ENCODE measurements at regions not wholly inside any gene's neighbourhood (a gene's known extent, or its start where the extent isn't known, plus 50 kb on each side); places are given as distances from the start of the nearest gene placed in this dataset.

GRCh38 chr7:42617071-42617765, 294.7 kb downstream of the C7orf25 start:
- DNase-seq: no peak

DNA sequence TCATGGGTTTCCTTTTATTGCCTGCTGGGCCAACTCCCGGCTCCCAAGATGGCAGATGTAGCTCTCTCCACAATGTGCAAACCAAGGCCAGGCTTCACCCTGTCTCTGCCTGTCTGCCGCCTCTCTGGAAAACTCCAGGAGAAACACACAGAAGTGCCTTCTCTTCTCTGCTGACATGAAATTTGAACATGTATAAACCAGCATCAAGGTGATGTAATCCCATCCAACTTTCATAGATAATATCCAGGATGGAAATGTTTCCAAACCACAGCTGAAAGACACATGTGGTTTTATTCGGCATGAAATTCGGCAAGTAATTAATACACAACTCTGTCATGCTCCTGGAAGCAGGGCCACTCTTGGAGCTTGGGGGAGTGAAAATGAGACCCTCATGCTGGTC, 297.2 kb downstream of the C7orf25 start:
- DNase-seq: no peak

GRCh38 chr7:42611961-42612360, 299.9 kb downstream of the C7orf25 start:
- no peak for DNase-seq

DNA sequence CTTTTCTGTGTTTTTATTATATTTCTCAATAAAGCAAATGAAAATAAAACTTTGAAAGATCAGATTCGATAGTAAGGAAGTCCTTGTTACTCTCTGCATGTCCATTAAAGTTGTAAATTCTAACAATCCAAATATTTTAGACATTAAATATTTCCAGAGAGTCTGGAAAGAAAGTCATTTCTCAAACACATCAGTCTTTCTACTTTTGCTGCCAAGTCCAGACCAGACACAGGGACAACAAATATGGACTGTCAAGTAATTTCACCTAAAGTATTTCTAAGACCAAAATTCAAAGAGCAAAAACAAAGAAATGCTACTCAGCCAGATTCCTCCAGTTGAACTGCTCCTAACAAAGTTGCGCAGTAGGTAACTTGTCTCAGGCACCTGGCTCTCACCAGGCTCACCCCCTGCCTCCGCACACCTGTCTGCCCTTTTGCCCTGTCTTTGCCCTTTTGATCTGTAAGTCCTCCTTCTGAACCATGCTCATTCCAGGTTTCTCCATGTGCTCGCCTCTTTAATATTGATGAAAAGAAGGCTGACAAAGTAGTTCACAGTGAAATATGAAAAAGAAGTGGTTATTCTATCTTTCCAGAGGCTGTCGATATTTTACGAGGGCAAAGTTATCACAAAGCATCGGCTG, 300.5 kb downstream of the C7orf25 start:
- DNase-seq: no peak

GRCh38 chr7:42606193-42606905, 305.5 kb downstream of the C7orf25 start:
- no peak for DNase-seq

DNA sequence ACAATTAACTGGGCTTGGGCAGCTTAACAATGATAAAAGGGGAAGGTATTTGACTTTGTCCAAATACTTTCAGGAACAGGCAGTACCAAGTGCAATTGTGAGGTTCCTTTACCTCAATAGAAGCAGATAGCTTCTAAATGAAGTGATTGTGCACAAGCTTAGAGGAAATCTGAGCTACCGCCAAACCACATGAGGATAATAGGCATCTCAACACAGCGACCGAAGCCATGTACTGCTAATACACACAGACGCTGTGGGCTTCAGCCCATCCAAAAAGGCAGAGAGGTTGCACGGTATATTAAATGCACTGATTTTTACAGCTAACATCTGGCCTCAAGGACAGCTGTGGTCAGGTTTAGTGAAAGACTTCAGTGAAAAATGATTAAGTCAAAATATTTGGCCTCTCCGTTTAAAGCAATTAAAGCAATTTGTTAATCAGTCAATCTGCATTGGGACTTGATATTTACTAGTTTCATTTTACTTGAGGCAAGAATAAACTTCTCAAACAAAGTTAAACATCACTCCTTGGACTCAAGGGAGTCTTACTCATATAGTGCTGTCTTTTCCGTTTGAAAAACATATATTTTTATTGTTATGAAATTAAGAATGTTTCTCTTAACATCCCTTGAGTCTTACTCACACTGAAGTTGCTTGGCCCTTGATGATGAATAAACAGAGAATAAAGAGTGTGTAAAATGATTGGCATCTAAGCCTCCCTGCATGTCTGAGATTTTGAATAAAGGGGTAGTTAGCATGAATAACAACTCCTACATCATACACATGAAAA, 306.3 kb downstream of the C7orf25 start:
- no peak for DNase-seq

DNA sequence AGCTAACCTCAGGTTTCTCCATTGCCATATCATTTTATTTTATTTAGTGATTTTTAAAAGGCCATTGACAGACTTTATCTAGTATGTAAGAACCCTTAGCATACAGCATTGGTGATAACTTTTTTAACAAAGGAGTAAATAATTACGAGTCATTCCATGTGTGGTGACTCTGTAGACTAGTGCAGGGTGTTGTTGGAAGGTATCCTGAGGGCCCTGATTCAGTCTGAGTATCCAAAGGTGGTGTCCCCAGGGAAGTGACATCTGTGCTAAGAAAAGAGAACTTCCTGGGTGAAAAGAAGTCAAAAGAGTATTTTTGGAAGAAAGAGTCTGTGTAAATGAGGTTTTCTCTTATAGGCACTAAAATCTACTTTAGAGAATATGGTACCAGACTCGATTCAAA, 308.4 kb downstream of the C7orf25 start:
- DNase-seq: no peak

DNA sequence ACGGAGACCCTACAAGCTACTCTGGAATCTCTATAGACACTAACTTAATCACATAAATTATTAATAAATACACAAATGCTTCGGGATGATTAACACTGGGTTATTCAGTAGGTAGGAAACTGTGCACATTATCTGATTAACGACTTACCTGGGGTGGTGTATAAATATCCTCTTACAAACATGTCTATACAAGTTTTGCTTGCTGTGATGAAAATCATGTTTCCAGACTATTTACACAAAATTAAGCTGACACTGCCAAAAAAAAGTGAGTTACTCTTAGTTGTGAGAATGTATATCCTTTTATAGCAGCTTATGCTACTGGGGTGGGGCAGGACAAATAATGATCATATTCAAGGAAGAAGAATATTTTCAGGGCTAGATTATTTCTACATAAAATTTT, 314.6 kb downstream of the C7orf25 start:
- DNase-seq: no peak

- no peak for DNase-seq
Observed at GRCh38 chr7:42596737-42597136, 315.1 kb downstream of the C7orf25 start.

DNA sequence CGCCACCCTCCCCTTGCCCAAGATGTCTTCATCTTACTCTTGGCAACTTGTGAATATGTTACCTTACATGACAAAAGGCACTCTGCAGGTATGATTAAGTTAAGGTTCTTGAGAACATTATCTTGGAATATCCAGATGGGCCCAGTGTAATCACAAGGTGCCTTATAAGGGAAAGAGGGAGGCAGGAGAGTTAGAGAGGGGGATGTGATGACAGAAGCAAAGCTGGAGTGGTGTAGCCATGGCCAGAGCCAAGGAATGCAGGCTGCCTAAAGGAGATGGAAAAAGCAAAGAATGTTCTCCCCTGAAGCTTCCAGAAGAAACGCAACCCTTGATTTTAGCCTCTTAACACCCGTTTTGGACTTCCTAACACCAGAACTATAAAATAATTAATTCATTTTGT, 318.0 kb downstream of the C7orf25 start:
- no peak for DNase-seq

- no peak for DNase-seq
Observed at GRCh38 chr7:42590771-42591310, 321.0 kb downstream of the C7orf25 start.

DNA sequence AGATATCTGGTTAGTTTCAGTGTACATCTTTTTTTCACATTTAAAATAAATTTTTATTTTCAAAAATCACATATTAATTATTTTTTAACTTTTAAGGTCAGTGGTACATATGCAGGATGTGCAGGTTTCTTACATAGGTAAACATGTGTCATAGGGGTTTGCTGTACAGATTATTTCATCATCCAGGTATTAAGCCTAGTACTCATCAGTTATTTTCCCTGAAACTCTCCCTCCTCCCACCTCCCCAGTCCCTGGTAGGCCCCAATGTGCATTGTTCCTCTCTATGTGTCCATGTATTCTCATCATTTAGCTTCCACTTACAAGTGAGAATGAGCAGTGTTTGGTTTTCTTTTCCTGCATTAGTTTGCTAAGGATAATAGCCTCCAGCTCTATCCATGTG, 323.0 kb downstream of the C7orf25 start:
- DNase-seq: no peak

DNA sequence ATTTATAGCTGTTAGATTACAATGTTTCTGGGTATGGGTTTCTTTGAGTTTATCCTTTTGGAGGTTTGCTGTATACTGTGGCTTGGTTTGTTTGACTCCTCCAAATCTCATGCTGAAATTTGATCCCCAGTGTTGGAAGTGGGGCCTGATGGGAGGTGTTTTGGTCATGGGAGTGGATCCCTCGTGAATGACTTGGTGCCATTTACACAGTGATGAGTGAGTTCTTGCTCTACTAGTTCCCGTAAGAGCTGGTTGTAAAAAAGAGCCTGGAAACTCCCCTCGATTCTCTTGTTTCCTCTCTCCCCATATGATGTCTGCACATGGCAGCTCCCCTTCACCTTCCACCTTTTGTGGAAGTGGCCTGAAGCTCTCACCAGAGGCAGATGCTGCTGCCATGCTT, 324.1 kb downstream of the C7orf25 start:
- DNase-seq: no peak

DNA sequence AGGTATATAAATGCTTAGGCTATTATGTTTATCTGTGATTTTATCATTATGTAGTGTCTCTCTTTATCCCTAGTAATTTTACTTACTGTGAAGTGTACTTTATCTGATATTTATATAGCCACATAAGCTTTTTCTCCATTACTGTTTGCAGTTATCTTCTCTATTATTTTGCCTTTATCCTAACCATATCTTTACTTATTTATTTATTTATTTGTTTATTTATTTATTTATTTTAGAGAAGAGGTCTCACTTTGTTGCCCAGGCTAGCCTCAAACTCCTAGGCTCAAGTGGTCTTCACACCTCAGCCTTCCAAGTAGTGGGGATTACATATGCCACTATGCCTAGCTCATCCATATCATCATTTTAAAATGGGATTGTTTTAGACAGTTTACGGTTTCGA, 331.8 kb downstream of the C7orf25 start:
- DNase-seq: no peak

DNA sequence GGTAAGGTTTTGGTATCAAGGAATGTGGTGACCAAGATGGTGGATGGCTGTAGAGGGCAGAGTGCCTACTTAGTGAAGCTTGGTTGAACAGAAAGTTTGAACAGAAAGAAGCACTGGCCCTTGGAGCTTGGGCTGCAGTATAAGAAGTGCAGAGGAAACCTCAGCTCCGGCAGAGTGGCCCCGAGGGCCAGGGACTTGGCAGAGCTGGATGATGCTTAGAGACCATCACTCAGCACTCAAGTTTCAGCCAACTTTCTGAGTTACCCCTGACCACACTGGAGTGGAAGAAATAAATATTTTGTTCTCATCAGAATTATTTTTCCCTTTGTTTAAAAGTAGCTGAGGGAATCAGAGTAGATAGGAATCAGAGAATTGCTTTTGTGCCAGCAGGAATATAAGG, 336.7 kb downstream of the C7orf25 start:
- DNase-seq: no peak

DNA sequence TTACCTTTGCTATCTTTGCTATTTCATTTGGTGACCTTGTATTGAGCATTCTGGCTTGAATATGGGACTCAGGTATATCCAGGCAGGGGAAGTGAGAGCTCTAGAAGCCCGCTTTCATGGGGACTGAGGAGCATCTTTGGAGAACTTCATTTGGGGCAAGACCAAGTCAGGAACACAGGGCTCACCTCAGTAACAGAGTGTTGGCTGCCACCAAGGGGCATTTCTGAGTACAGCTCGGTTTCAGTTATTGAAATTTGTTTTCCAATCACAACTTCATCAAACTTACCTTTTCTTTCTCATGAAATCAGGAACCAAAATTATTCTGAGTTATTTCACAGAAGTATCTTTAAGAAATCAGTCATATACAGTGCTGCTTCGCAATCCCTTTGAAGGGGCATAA, 337.2 kb downstream of the C7orf25 start:
- no peak for DNase-seq

- DNase-seq: no peak
Observed at GRCh38 chr7:42573881-42574672, 337.1 kb upstream of the GLI3 start.

DNA sequence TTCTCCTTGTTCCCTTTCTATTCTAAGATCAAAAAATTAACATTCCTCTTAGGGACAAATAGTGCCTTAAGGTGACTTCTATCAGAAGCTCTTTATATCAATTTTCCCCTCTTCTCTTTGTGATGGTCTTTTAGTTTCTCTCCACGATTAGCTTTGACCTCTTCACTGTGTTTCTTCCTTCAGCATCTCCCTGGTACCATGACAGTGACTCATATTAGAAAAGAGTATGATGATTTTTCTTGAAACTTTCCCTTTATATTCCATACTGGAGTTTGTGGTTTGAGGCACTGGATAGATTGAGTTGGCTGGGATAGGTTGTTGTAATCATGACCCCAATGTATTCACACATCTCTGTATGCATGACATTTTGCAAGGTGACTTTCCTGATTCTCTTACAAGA, 335.6 kb upstream of the GLI3 start:
- no peak for DNase-seq

GRCh38 chr7:42572056-42572455, 335.0 kb upstream of the GLI3 start:
- DNase-seq: no peak

GRCh38 chr7:42570944-42571343, 333.9 kb upstream of the GLI3 start:
- no peak for DNase-seq

DNA sequence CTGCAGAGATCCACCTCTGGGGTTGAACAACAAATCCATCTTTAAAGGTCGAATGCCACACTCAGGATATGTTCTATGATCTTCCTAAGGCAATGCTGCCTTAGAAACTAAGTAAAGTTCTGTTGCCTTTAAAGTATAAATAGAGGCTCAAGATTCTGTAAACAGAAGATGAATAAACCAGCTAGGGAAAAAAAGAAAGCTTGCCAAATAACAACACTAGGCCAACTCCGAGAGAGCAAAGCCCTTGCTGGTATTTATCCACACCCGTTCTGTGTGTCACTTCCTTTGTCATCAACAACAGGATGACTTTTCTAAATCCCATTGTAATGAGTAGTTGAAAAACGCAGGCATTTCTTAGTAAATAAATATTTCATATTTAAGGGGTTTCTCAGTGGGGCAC, 330.0 kb upstream of the GLI3 start:
- no peak for DNase-seq

- no peak for DNase-seq
Observed at GRCh38 chr7:42561797-42562196, 324.8 kb upstream of the GLI3 start.

Measured in suppressor macrophage (primary cell).